ENCODE measurements at regions not wholly inside any gene's neighbourhood (a gene's known extent, or its start where the extent isn't known, plus 50 kb on each side); places are given as distances from the start of the nearest gene placed in this dataset.

DNA sequence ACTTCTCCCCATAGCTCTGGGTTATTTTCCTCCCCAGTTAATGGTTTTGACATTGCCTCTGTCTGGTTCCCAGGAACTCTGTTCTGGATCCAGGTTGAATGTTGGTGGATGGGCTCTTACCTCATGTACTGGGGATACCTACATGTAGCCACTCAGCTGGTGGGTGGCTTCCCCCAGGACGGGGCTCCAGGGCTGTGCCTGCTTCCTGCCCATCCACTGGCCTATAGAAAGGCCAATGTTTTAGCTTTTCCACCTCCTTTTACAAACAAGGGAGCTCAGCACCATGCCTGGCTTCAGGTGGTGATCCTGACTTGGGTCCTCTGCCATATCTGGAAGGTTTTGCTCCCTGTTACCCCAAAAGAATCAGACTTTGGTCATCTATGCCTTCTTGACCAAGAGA lies 120.2 kb downstream of the AKAP11 start:
- TF ChIP-seq, protein P1, sequence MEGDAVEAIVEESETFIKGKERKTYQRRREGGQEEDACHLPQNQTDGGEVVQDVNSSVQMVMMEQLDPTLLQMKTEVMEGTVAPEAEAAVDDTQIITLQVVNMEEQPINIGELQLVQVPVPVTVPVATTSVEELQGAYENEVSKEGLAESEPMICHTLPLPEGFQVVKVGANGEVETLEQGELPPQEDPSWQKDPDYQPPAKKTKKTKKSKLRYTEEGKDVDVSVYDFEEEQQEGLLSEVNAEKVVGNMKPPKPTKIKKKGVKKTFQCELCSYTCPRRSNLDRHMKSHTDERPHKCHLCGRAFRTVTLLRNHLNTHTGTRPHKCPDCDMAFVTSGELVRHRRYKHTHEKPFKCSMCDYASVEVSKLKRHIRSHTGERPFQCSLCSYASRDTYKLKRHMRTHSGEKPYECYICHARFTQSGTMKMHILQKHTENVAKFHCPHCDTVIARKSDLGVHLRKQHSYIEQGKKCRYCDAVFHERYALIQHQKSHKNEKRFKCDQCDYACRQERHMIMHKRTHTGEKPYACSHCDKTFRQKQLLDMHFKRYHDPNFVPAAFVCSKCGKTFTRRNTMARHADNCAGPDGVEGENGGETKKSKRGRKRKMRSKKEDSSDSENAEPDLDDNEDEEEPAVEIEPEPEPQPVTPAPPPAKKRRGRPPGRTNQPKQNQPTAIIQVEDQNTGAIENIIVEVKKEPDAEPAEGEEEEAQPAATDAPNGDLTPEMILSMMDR (IDR thresholded peaks at IDR 0.05), result no peak
- no peak for TF ChIP-seq POLR2A (IDR thresholded peaks at IDR 0.05)
